GM23338 (cell line): ENCODE measurements at regions not wholly inside any gene's neighbourhood (a gene's known extent, or its start where the extent isn't known, plus 50 kb on each side); places are given as distances from the start of the nearest gene placed in this dataset.

Experiments used
- ATAC-seq: fragments of 200-7000 bp; cut with Tn5 transposase; 3 replicates; pipeline ENCODE4 v1.9.1; 2020
- DNase-seq: peaks from one replicate; pipeline ENCODE4 v3.0.0-alpha.2; 2015; ENCODE audit warnings: low spot score
- H2AFZ ChIP-seq: fragments of 200-600 bp; sonication (generic); 2 replicates; pipeline ENCODE4 v1.8.0; 2016; ENCODE audit warnings: antibody characterized with exemption, mild to moderate bottlenecking, moderate library complexity
- H3F3A ChIP-seq: fragments of 200-600 bp; sonication (generic); replicated peaks from 2 replicates; pipeline ENCODE4 v1.8.0; 2017; ENCODE audit warnings: antibody characterized with exemption, mixed run types, low read depth
- H3K27ac ChIP-seq: fragments of 200-600 bp; sonication (generic); 2 replicates; pipeline ENCODE4 v1.6.1; 2016; ENCODE audit warnings: low read depth
- H3K27me3 ChIP-seq: fragments of 200-600 bp; sonication (generic); 2 replicates; pipeline ENCODE4 v1.8.0; 2016; ENCODE audit warnings: mild to moderate bottlenecking, mixed run types, moderate library complexity; ENCODE audit not compliant: insufficient read depth
- H3K36me3 ChIP-seq: fragments of 200-600 bp; sonication (generic); 2 replicates; pipeline ENCODE4 v1.8.0; 2016; ENCODE audit warnings: mild to moderate bottlenecking; ENCODE audit not compliant: insufficient read depth
- H3K4me1 ChIP-seq: fragments of 200-600 bp; sonication (generic); 2 replicates; pipeline ENCODE4 v1.8.0; 2016; ENCODE audit warnings: mild to moderate bottlenecking, moderate library complexity; ENCODE audit not compliant: insufficient read depth
- H3K4me2 ChIP-seq: fragments of 200-600 bp; sonication (generic); 2 replicates; pipeline ENCODE4 v1.7.1; 2017; ENCODE audit warnings: mixed run types
- H3K4me3 ChIP-seq: fragments of 200-600 bp; sonication (generic); 2 replicates; pipeline ENCODE4 v1.6.1; 2016; ENCODE audit warnings: mixed run types
- H3K79me2 ChIP-seq: fragments of 200-600 bp; sonication (generic); replicated peaks from 2 replicates; pipeline ENCODE4 v1.8.0; 2017; ENCODE audit warnings: mild to moderate bottlenecking; ENCODE audit not compliant: insufficient read depth
- H3K9me2 ChIP-seq: fragments of 200-600 bp; sonication (generic); 2 replicates; pipeline ENCODE4 v1.8.0; 2017; ENCODE audit not compliant: insufficient read depth
- H4K20me1 ChIP-seq: fragments of 200-600 bp; sonication (generic); replicated peaks from 2 replicates; pipeline ENCODE4 v1.8.0; 2017; ENCODE audit warnings: mild to moderate bottlenecking; ENCODE audit not compliant: insufficient read depth
- H3K27ac Mint-ChIP-seq: 2 replicates; pipeline ENCODE4 v1.8.0; 2020; ENCODE audit warnings: inconsistent platforms, mild to moderate bottlenecking, moderate library complexity, mixed read lengths
- H3K27me3 Mint-ChIP-seq: 3 replicates; pipeline ENCODE4 v1.8.0; 2022; ENCODE audit warnings: low read depth, mild to moderate bottlenecking, moderate library complexity, mixed read lengths, inconsistent platforms; ENCODE audit not compliant: insufficient read depth, poor library complexity
- H3K36me3 Mint-ChIP-seq: 3 replicates; pipeline ENCODE4 v1.8.0; 2021; ENCODE audit warnings: low read depth, mild to moderate bottlenecking, inconsistent platforms, moderate library complexity, mixed read lengths
- H3K4me1 Mint-ChIP-seq: 3 replicates; pipeline ENCODE4 v1.8.0; 2020; ENCODE audit warnings: mild to moderate bottlenecking, inconsistent platforms, mixed read lengths
- H3K4me3 Mint-ChIP-seq: 3 replicates; pipeline ENCODE4 v1.8.0; 2021; ENCODE audit warnings: moderate library complexity, mild to moderate bottlenecking, inconsistent platforms, mixed read lengths
- H3K9me3 Mint-ChIP-seq: 3 replicates; pipeline ENCODE4 v1.8.0; 2020; ENCODE audit warnings: moderate library complexity, mild to moderate bottlenecking, inconsistent platforms, mixed read lengths
- CREB1 ChIP-seq: fragments of 250-450 bp; sonication (Bioruptor Pico); IDR thresholded peaks from 2 replicates; pipeline ENCODE4 v1.5.0; 2020; ENCODE audit warnings: low read depth, mild to moderate bottlenecking, moderate library complexity
- ETS1 ChIP-seq: IDR thresholded peaks from 2 replicates; pipeline ENCODE4 v1.6.1; 2016; ENCODE audit warnings: antibody characterized with exemption
- EZH2 ChIP-seq: fragments of 200-600 bp; sonication (generic); IDR thresholded peaks from one replicate; pipeline ENCODE4 v1.8.0; 2017; ENCODE audit warnings: antibody characterized with exemption, mild to moderate bottlenecking, low read depth; ENCODE audit not compliant: unreplicated experiment
- EZH2phosphoT487 ChIP-seq: fragments of 200-600 bp; sonication (generic); IDR thresholded peaks from one replicate; pipeline ENCODE4 v1.8.1; 2018; ENCODE audit warnings: antibody characterized with exemption; ENCODE audit not compliant: unreplicated experiment
- JUNB ChIP-seq: IDR thresholded peaks from one replicate; pipeline ENCODE4 v1.6.1; 2016; ENCODE audit warnings: antibody characterized with exemption; ENCODE audit not compliant: unreplicated experiment
- NANOG ChIP-seq: IDR thresholded peaks from 2 replicates; pipeline ENCODE4 v1.6.1; 2016; ENCODE audit warnings: antibody characterized with exemption, borderline replicate concordance
- POLR2AphosphoS5 ChIP-seq: IDR thresholded peaks from 2 replicates; pipeline ENCODE4 v1.6.1; 2016; ENCODE audit warnings: antibody characterized with exemption, low read depth
- STAT1 ChIP-seq: IDR thresholded peaks from one replicate; pipeline ENCODE4 v1.6.1; 2016; ENCODE audit warnings: antibody characterized with exemption; ENCODE audit not compliant: unreplicated experiment
- ZNF114 ChIP-seq: fragments of 250-450 bp; sonication (Bioruptor Pico); IDR thresholded peaks from 2 replicates; pipeline ENCODE4 v1.5.0; 2020; ENCODE audit warnings: mild to moderate bottlenecking, moderate library complexity
- ZNF331 ChIP-seq: fragments of 250-450 bp; sonication (Bioruptor Pico); IDR thresholded peaks from 2 replicates; pipeline ENCODE4 v1.5.0; 2020; ENCODE audit warnings: low read depth, mild to moderate bottlenecking, moderate library complexity
- TF ChIP-seq, protein P1 (sequence below): fragments of 250-450 bp; sonication (Bioruptor Pico); IDR thresholded peaks from 2 replicates; pipeline ENCODE4 v1.5.0; 2020; ENCODE audit warnings: mild to moderate bottlenecking, moderate library complexity
- TF ChIP-seq, protein P2 (sequence below): IDR thresholded peaks from one replicate; pipeline ENCODE4 v1.6.1; 2018; ENCODE audit warnings: antibody characterized with exemption; ENCODE audit not compliant: unreplicated experiment

DNA sequence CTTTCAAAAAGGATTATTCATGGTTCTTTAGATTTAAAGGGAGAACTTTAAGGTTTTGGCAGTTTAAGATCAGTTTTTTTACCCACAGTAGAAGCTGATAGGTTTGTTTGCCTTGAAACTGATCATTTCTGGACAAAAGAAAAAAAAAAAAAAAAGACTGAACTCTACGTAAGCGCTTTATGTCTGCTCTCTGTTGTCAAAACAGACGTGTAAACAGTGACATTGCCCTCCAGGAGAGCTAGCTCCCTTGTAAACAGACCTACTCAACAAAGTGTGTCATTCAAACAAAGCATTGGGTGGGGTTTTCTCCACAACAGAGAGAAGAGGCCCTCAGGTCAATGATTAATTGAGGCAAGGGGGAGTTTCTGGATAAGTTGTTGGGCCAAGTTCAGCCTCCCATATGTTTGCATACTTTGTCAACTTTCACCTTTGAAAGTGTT is 568.1 kb upstream of the LRRN3 start:
- DNase-seq (peak; percentile 44), ATAC-seq (peak; percentile 40; the same call in 1 of the 3 replicates)
- Mint-ChIP-seq H3K27ac (0 out of 2 replicates have a peak overlapping the region, but pooled peaks have one; percentile 41), H3K4me3 (no peak overlapping the region), H3K9me3 (peaks cover 21% of the 10 kb centered on the region), H3K36me3 (peaks cover 9% of the 10 kb centered on the region), H3K4me1 (no peaks in the 10 kb centered on the region; the same call in 2 of the 3 replicates), H3K27me3 (peaks cover 2% of the 10 kb centered on the region)
- peaks cover 18% of the 10 kb centered on the region; the same call in 1 of the 2 replicates for H3K9me2 ChIP-seq
- no peak overlapping the region for H3K4me2 ChIP-seq
- no peaks in the 10 kb centered on the region for H3K27me3 ChIP-seq
- no peaks in the 10 kb centered on the region for H4K20me1 ChIP-seq
- H3K4me3 ChIP-seq, result no peak overlapping the region
- no peaks in the 10 kb centered on the region for H3K36me3 ChIP-seq
- no peak overlapping the region for H2AFZ ChIP-seq
- no peak overlapping the region for H3K27ac ChIP-seq
- TF ChIP-seq POLR2AphosphoS5, result no peak
- no peaks in the 10 kb centered on the region for H3K4me1 ChIP-seq
- H3F3A ChIP-seq, result no peaks in the 10 kb centered on the region
- H3K79me2 ChIP-seq, result no peaks in the 10 kb centered on the region

GRCh38 chr7:110529175-110529574 is 561.8 kb upstream of the LRRN3 start:
- Mint-ChIP-seq H3K27ac (no peak overlapping the region), H3K9me3 (no peaks in the 10 kb centered on the region; the same call in 1 of the 3 replicates), H3K36me3 (no peaks in the 10 kb centered on the region; the same call in 2 of the 3 replicates), H3K4me3 (no peak overlapping the region), H3K4me1 (no peaks in the 10 kb centered on the region), H3K27me3 (no peaks in the 10 kb centered on the region)
- Histone ChIP-seq H3K27me3 (no peaks in the 10 kb centered on the region), H3K4me3 (no peak overlapping the region), H3K4me1 (no peaks in the 10 kb centered on the region), H4K20me1 (no peaks in the 10 kb centered on the region), H3F3A (no peaks in the 10 kb centered on the region), H3K79me2 (no peaks in the 10 kb centered on the region), H3K9me2 (peaks cover 35% of the 10 kb centered on the region), H3K4me2 (no peak overlapping the region), H3K36me3 (no peaks in the 10 kb centered on the region), H2AFZ (no peak overlapping the region), H3K27ac (no peak overlapping the region)
- ATAC-seq (no peak), DNase-seq (no peak)
- no peak for TF ChIP-seq ZNF331 (CRISPR knock-in tag)
- no peak for TF ChIP-seq JUNB
- TF ChIP-seq EZH2phosphoT487, result no peak
- no peak for TF ChIP-seq EZH2
- TF ChIP-seq ZNF114 (CRISPR knock-in tag), result no peak
- no peak for TF ChIP-seq STAT1
- no peak for TF ChIP-seq ETS1
- TF ChIP-seq, protein P1, sequence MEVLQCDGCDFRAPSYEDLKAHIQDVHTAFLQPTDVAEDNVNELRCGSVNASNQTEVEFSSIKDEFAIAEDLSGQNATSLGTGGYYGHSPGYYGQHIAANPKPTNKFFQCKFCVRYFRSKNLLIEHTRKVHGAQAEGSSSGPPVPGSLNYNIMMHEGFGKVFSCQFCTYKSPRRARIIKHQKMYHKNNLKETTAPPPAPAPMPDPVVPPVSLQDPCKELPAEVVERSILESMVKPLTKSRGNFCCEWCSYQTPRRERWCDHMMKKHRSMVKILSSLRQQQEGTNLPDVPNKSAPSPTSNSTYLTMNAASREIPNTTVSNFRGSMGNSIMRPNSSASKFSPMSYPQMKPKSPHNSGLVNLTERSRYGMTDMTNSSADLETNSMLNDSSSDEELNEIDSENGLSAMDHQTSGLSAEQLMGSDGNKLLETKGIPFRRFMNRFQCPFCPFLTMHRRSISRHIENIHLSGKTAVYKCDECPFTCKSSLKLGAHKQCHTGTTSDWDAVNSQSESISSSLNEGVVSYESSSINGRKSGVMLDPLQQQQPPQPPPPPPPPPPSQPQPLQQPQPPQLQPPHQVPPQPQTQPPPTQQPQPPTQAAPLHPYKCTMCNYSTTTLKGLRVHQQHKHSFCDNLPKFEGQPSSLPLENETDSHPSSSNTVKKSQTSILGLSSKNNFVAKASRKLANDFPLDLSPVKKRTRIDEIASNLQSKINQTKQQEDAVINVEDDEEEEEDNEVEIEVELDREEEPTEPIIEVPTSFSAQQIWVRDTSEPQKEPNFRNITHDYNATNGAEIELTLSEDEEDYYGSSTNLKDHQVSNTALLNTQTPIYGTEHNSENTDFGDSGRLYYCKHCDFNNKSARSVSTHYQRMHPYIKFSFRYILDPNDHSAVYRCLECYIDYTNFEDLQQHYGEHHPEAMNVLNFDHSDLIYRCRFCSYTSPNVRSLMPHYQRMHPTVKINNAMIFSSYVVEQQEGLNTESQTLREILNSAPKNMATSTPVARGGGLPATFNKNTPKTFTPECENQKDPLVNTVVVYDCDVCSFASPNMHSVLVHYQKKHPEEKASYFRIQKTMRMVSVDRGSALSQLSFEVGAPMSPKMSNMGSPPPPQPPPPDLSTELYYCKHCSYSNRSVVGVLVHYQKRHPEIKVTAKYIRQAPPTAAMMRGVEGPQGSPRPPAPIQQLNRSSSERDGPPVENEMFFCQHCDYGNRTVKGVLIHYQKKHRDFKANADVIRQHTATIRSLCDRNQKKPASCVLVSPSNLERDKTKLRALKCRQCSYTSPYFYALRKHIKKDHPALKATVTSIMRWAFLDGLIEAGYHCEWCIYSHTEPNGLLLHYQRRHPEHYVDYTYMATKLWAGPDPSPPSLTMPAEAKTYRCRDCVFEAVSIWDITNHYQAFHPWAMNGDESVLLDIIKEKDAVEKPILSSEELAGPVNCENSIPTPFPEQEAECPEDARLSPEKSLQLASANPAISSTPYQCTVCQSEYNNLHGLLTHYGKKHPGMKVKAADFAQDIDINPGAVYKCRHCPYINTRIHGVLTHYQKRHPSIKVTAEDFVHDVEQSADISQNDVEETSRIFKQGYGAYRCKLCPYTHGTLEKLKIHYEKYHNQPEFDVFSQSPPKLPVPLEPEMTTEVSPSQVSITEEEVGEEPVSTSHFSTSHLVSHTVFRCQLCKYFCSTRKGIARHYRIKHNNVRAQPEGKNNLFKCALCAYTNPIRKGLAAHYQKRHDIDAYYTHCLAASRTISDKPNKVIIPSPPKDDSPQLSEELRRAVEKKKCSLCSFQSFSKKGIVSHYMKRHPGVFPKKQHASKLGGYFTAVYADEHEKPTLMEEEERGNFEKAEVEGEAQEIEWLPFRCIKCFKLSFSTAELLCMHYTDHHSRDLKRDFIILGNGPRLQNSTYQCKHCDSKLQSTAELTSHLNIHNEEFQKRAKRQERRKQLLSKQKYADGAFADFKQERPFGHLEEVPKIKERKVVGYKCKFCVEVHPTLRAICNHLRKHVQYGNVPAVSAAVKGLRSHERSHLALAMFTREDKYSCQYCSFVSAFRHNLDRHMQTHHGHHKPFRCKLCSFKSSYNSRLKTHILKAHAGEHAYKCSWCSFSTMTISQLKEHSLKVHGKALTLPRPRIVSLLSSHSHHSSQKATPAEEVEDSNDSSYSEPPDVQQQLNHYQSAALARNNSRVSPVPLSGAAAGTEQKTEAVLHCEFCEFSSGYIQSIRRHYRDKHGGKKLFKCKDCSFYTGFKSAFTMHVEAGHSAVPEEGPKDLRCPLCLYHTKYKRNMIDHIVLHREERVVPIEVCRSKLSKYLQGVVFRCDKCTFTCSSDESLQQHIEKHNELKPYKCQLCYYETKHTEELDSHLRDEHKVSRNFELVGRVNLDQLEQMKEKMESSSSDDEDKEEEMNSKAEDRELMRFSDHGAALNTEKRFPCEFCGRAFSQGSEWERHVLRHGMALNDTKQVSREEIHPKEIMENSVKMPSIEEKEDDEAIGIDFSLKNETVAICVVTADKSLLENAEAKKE (CRISPR knock-in tag), result no peak
- TF ChIP-seq, protein P2, sequence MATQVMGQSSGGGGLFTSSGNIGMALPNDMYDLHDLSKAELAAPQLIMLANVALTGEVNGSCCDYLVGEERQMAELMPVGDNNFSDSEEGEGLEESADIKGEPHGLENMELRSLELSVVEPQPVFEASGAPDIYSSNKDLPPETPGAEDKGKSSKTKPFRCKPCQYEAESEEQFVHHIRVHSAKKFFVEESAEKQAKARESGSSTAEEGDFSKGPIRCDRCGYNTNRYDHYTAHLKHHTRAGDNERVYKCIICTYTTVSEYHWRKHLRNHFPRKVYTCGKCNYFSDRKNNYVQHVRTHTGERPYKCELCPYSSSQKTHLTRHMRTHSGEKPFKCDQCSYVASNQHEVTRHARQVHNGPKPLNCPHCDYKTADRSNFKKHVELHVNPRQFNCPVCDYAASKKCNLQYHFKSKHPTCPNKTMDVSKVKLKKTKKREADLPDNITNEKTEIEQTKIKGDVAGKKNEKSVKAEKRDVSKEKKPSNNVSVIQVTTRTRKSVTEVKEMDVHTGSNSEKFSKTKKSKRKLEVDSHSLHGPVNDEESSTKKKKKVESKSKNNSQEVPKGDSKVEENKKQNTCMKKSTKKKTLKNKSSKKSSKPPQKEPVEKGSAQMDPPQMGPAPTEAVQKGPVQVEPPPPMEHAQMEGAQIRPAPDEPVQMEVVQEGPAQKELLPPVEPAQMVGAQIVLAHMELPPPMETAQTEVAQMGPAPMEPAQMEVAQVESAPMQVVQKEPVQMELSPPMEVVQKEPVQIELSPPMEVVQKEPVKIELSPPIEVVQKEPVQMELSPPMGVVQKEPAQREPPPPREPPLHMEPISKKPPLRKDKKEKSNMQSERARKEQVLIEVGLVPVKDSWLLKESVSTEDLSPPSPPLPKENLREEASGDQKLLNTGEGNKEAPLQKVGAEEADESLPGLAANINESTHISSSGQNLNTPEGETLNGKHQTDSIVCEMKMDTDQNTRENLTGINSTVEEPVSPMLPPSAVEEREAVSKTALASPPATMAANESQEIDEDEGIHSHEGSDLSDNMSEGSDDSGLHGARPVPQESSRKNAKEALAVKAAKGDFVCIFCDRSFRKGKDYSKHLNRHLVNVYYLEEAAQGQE, result no peak
- no peak for TF ChIP-seq CREB1
- TF ChIP-seq POLR2AphosphoS5, result no peak
- TF ChIP-seq NANOG, result no peak
